GM12878 (cell line): ENCODE measurements at regions not wholly inside any gene's neighbourhood (a gene's known extent, or its start where the extent isn't known, plus 50 kb on each side); places are given as distances from the start of the nearest gene placed in this dataset.

Source experiments
- BACH1 ChIP-seq: fragments of 450-650 bp; IDR thresholded peaks from 2 replicates; pipeline ENCODE4 v1.6.1; 2017; ENCODE audit warnings: mild to moderate bottlenecking, borderline replicate concordance
- BMI1 ChIP-seq: fragments of 450-650 bp; IDR thresholded peaks from 2 replicates; pipeline ENCODE4 v1.6.1; 2016; ENCODE audit warnings: mild to moderate bottlenecking, moderate library complexity, borderline replicate concordance
- CREB1 ChIP-seq: IDR thresholded peaks from 2 replicates; pipeline ENCODE4 v1.6.1; 2012; ENCODE audit warnings: low read depth, mild to moderate bottlenecking, inconsistent platforms
- E2F8 ChIP-seq: fragments of 450-650 bp; IDR thresholded peaks from 2 replicates; pipeline ENCODE4 v1.6.1; 2018; ENCODE audit warnings: mild to moderate bottlenecking, low read depth, moderate library complexity; ENCODE audit not compliant: partially characterized antibody
- ESRRA ChIP-seq: IDR thresholded peaks from 2 replicates; pipeline ENCODE4 v1.6.1; 2012; ENCODE audit warnings: mild to moderate bottlenecking, low read length, improper control_type of control experiment
- MAX ChIP-seq: IDR thresholded peaks from 2 replicates; pipeline ENCODE4 v1.6.1; 2012; ENCODE audit warnings: low read depth, low read length, improper control_type of control experiment
- NBN ChIP-seq: fragments of 450-650 bp; IDR thresholded peaks from 2 replicates; pipeline ENCODE4 v1.6.1; 2016
- NFIC ChIP-seq: IDR thresholded peaks from 2 replicates; pipeline ENCODE4 v1.6.1; 2012; ENCODE audit warnings: low read depth, mild to moderate bottlenecking, inconsistent platforms, low read length, moderate library complexity
- NFYA ChIP-seq: IDR thresholded peaks from 2 replicates; pipeline ENCODE4 v1.6.1; 2011; ENCODE audit warnings: low read depth, mild to moderate bottlenecking, low read length, improper control_type of control experiment, borderline replicate concordance
- POLR2A ChIP-seq: IDR thresholded peaks from 2 replicates; pipeline ENCODE4 v1.6.1; 2011; ENCODE audit warnings: low read depth, mild to moderate bottlenecking, low read length
- RB1 ChIP-seq: fragments of 450-650 bp; formaldehyde crosslinking; IDR thresholded peaks from 2 replicates; pipeline ENCODE4 v1.6.1; 2017; ENCODE audit warnings: mild to moderate bottlenecking, borderline replicate concordance
- SIX5 ChIP-seq: IDR thresholded peaks from 2 replicates; pipeline ENCODE4 v1.6.1; 2011; ENCODE audit warnings: mild to moderate bottlenecking, low read depth, low read length, moderate library complexity; ENCODE audit not compliant: severe bottlenecking
- SUPT20H ChIP-seq: IDR thresholded peaks from 2 replicates; pipeline ENCODE4 v1.6.1; 2011; ENCODE audit warnings: low read depth, mild to moderate bottlenecking, low read length, moderate library complexity, borderline replicate concordance; ENCODE audit not compliant: control insufficient read depth
- TCF3 ChIP-seq: IDR thresholded peaks from 2 replicates; pipeline ENCODE4 v1.6.1; 2012; ENCODE audit warnings: low read depth, mild to moderate bottlenecking, low read length, borderline replicate concordance; ENCODE audit not compliant: insufficient read depth
- ZBTB4 ChIP-seq: fragments of 450-650 bp; formaldehyde crosslinking; IDR thresholded peaks from 2 replicates; pipeline ENCODE4 v1.4.0; 2022; ENCODE audit warnings: mild to moderate bottlenecking, moderate library complexity
- ZNF207 ChIP-seq: fragments of 450-650 bp; IDR thresholded peaks from 2 replicates; pipeline ENCODE4 v1.6.1; 2014; ENCODE audit warnings: antibody characterized with exemption, mild to moderate bottlenecking, borderline replicate concordance
- TF ChIP-seq, protein P1 (sequence below): IDR thresholded peaks from 2 replicates; pipeline ENCODE4 v1.6.1; 2011; ENCODE audit warnings: mild to moderate bottlenecking, low read depth, low read length, moderate library complexity; ENCODE audit not compliant: insufficient replicate concordance
- TF ChIP-seq, protein P2 (sequence below): IDR thresholded peaks from 2 replicates; pipeline ENCODE4 v1.6.1; 2011; ENCODE audit warnings: low read depth, mild to moderate bottlenecking, low read length, moderate library complexity, borderline replicate concordance; ENCODE audit errors: extremely low read depth

DNA sequence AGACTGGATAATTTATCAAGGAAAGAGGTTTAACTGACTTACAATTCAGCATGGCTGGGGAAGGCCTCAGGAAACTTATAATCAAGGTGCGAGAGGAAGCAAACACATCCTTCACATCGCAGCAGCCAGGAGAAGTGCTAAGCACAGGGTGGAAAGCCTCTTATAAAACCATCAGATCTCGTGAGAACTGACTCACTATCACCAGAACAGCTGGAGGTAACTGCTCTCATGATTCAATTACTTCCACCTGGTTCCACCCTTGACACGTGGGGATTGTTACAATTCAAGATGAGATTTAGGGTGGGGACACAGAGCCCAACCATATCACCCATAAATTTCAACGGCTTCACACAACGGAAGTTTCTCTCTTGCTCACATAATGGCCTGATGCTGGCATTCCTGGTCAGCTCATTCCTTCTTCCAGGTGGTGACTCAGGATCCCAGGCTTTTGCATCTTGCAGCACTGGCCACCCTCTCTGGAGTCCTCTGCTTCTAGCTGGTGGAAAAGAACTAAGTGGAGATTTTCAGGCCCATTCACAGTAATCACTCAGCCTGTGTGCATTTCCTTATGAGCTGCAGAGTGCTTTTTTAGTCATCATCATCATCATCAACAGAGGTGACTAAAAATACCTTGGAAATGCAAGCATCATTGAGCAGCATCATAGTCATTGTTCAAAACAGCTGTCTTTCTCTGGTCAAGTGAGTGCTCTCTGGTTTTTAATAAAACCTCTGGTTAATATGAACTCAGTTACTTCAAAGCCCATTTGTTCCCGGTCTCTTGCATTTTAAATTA is 308.1 kb downstream of the SFMBT2 start (continued):
- no peak for TF ChIP-seq E2F8
- no peak for TF ChIP-seq BMI1
- TF ChIP-seq POLR2A, result no peak
- TF ChIP-seq, protein P1, sequence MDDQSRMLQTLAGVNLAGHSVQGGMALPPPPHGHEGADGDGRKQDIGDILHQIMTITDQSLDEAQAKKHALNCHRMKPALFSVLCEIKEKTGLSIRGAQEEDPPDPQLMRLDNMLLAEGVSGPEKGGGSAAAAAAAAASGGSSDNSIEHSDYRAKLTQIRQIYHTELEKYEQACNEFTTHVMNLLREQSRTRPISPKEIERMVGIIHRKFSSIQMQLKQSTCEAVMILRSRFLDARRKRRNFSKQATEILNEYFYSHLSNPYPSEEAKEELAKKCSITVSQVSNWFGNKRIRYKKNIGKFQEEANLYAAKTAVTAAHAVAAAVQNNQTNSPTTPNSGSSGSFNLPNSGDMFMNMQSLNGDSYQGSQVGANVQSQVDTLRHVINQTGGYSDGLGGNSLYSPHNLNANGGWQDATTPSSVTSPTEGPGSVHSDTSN, result no peak
- no peak for TF ChIP-seq RB1
- no peak for TF ChIP-seq SIX5
- TF ChIP-seq ZBTB4 (CRISPR knock-in tag), result no peak
- TF ChIP-seq, protein P2, sequence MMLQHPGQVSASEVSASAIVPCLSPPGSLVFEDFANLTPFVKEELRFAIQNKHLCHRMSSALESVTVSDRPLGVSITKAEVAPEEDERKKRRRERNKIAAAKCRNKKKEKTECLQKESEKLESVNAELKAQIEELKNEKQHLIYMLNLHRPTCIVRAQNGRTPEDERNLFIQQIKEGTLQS, result no peak
- TF ChIP-seq NBN, result no peak
- TF ChIP-seq ZNF207, result no peak
- TF ChIP-seq TCF3, result no peak
- TF ChIP-seq SUPT20H, result no peak
- TF ChIP-seq ESRRA, result no peak
- no peak for TF ChIP-seq BACH1
- no peak for TF ChIP-seq NFYA
- TF ChIP-seq CREB1, result 0 out of 2 replicates have a peak, but pooled peaks have one; percentile 17
- TF ChIP-seq NFIC, result no peak
- no peak for TF ChIP-seq MAX
